Naive B cell (primary cell): ENCODE measurements at regions not wholly inside any gene's neighbourhood (a gene's known extent, or its start where the extent isn't known, plus 50 kb on each side); places are given as distances from the start of the nearest gene placed in this dataset.

Experiments used
- ATAC-seq, 2 donors: fragments of 150-1000 bp; cut with Tn5 transposase; 2 replicates each; pipeline ENCODE4 v1.10.0; 2021; ENCODE audit warnings: low read depth in 2 of 2, mild to moderate bottlenecking in 2 of 2, moderate library complexity in 2 of 2
- DNase-seq: peaks from one replicate; pipeline ENCODE4 v3.0.0; 2022
- H3K27ac Mint-ChIP-seq, 6 donors: one replicate each; pipeline ENCODE4 v1.8.0; 2020 to 2022; ENCODE audit warnings: mild to moderate bottlenecking in 6 of 6, mixed read lengths in 6 of 6, moderate library complexity in 5 of 6, inconsistent platforms in 2 of 6
- H3K27me3 Mint-ChIP-seq, 3 donors: one replicate each; pipeline ENCODE4 v1.8.0; 2021 to 2022; ENCODE audit warnings: mixed read lengths in 3 of 3, mild to moderate bottlenecking in 1 of 3
- H3K36me3 Mint-ChIP-seq, 2 donors: one replicate each; pipeline ENCODE4 v1.8.0; 2020 to 2022; ENCODE audit warnings: mixed read lengths in 2 of 2, inconsistent platforms in 1 of 2, mild to moderate bottlenecking in 1 of 2
- H3K4me1 Mint-ChIP-seq, 3 donors: one replicate each; pipeline ENCODE4 v1.8.0; 2020 to 2022; ENCODE audit warnings: mixed read lengths in 3 of 3, inconsistent platforms in 1 of 3, mild to moderate bottlenecking in 1 of 3, moderate library complexity in 1 of 3
- H3K4me3 Mint-ChIP-seq, 8 donors: one replicate each; pipeline ENCODE4 v1.8.0; 2020 to 2022; ENCODE audit warnings: mild to moderate bottlenecking in 8 of 8, mixed read lengths in 8 of 8, moderate library complexity in 8 of 8, inconsistent platforms in 2 of 8
- H3K9me3 Mint-ChIP-seq, 7 donors: one replicate each; pipeline ENCODE4 v1.8.0; 2020 to 2022; ENCODE audit warnings: mixed read lengths in 7 of 7, mild to moderate bottlenecking in 5 of 7, inconsistent platforms in 2 of 7, moderate library complexity in 1 of 7

DNA sequence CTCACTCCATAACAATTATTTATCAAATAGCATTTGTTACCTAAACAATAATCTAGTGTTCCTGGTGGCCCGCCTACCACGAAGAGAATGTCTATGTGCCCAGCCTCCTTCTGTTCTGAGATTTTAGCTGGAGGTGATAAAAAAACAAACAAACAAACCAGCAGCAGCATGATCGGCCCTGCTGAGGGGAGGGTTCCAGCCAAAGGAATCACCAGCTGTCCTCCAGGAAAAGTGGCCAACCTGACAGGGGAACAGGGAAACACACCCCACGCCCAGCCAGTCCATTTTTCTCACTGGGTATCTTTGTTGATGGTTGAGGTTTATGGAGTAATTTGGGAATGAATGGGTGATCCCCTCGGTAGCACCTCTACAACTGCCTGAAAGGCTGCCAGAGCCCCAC, 203.0 kb upstream of the DYNLRB2 start:
- Mint-ChIP-seq H3K27me3 (peaks cover 15 to 44% (median 23%) of the 10 kb centered on the region in 3 donors), H3K36me3 (no peaks in the 10 kb centered on the region), H3K9me3 (peaks cover 0 to 4% (median 0%) of the 10 kb centered on the region in 7 donors), H3K27ac (no peak overlapping the region), H3K4me1 (no peaks in the 10 kb centered on the region), H3K4me3 (no peak overlapping the region)
- ATAC-seq (no peak), DNase-seq (no peak)

DNA sequence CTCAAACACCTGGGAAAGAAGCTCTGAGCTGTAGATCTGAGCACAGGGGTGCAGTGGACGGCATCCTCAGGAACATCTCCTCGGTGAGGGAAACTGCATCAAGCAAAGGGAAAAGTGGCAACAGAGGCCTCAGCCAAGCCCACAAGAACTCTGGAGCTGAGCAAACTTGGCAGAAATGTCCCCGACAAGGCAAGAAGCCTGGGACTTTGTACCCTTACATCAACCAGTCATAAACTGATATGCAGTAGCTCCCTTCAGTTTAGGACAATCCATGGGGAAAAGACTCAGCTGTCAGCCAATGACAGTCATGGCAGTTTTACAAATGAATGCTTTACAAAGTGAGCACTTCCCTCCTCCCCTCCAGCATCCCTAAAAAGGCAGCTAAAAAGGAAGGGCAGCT, 210.0 kb upstream of the DYNLRB2 start:
- H3K27me3 Mint-ChIP-seq: peaks cover 14 to 22% (median 18%) of the 10 kb centered on the region in 3 donors
- no peak overlapping the region for H3K4me3 Mint-ChIP-seq
- no peaks in the 10 kb centered on the region for H3K36me3 Mint-ChIP-seq
- ATAC-seq: no peak
- peaks cover 0 to 4% (median 0%) of the 10 kb centered on the region in 7 donors for H3K9me3 Mint-ChIP-seq
- no peak for DNase-seq
- no peak overlapping the region for H3K27ac Mint-ChIP-seq
- no peaks in the 10 kb centered on the region for H3K4me1 Mint-ChIP-seq

DNA sequence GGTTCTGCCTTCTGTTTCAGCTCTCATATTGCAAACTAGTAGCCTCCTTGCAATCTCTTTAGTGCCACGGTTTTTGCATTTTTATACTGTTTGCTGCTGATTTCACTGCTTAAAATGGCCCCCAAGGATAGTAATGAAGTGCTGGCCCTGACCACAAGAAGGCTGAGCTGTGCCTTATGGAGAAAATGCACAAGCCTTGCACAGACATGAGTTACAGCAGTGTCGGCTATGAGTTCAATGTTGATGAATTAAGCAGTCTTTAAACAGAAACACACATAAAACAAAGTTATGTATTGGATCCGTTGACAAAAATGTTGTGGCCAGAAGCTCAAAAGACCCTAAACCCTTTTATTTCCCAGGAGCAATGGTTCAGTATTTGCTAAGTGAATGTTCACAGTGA, 210.6 kb upstream of the DYNLRB2 start:
- no peak overlapping the region for H3K4me3 Mint-ChIP-seq
- no peaks in the 10 kb centered on the region for H3K4me1 Mint-ChIP-seq
- no peak for DNase-seq
- ATAC-seq: no peak
- peaks cover 0 to 2% (median 0%) of the 10 kb centered on the region in 7 donors for H3K9me3 Mint-ChIP-seq
- peaks cover 11 to 21% (median 15%) of the 10 kb centered on the region in 3 donors for H3K27me3 Mint-ChIP-seq
- H3K27ac Mint-ChIP-seq: no peak overlapping the region
- H3K36me3 Mint-ChIP-seq: no peaks in the 10 kb centered on the region

DNA sequence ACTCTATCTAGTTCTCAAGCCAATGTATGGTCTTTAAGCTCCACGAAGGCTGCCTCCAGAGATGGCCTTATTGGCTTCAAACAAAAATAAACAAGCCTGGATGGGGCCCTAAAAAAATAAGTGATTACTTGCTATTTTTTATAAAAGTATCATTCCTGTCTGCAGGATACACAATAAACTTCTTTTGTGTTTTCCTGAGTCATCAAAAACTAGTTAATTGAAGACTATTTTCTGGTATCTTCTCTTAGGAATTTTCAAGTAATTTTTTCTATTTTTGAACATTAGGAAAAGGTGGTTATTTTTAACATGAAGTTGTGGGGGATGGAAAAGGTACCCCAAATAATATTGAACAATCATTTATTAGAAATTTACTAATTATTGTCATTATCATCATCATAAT, 213.1 kb upstream of the DYNLRB2 start:
- Mint-ChIP-seq H3K27ac (no peak overlapping the region), H3K9me3 (no peaks in the 10 kb centered on the region), H3K27me3 (peaks cover 3 to 21% (median 17%) of the 10 kb centered on the region in 3 donors), H3K4me3 (no peak overlapping the region), H3K36me3 (no peaks in the 10 kb centered on the region), H3K4me1 (no peaks in the 10 kb centered on the region)
- no peak for ATAC-seq
- no peak for DNase-seq

DNA sequence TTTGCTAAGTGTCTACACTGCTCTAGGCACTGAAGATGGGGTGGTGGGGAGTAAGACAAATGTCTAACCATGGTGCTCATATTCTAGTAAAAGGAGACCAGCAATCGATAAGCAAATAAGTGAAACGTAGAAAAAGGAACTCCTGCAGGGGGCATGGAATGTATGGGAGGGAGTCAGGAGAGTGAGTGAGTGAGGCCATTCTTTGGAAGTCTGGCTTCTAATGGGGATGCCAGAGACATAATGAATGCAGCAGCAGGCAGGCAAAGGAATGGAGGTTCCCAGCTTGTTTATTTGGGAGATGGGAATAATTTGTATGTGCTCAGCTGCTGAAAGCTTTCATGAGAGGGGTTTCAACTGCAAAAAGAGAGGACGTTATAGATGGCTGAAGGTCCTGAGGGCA, 216.4 kb upstream of the DYNLRB2 start:
- Mint-ChIP-seq H3K36me3 (no peaks in the 10 kb centered on the region), H3K27ac (no peak overlapping the region)

DNA sequence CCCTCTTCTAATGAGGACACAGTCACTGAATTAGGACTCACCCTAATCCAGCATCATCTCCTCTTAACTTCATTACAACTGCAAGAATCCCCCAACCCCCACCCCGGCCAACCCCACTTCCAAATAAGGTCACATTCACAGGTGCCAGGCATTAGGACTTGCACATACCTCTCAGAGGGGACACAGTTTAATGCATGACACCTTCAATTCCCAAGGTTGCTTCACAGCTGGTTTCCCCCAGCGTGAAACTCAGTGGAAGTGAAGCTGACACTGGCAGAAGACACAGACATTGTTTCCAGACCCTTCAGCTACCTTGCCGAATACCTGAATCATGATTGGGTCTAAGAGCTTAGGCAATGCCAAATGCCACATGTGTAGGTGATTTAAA, 217.0 kb upstream of the DYNLRB2 start:
- no peak overlapping the region for H3K27ac Mint-ChIP-seq
- no peak for DNase-seq
- no peaks in the 10 kb centered on the region for H3K4me1 Mint-ChIP-seq
- no peak overlapping the region for H3K4me3 Mint-ChIP-seq
- no peak for ATAC-seq
- no peaks in the 10 kb centered on the region for H3K36me3 Mint-ChIP-seq
- H3K27me3 Mint-ChIP-seq: peaks cover 0 to 17% (median 15%) of the 10 kb centered on the region in 3 donors
- peaks cover 0 to 5% (median under 1%) of the 10 kb centered on the region in 7 donors for H3K9me3 Mint-ChIP-seq

More for the DNA sequence above, 216.4 kb upstream of the DYNLRB2 start:
- peaks cover 0 to 18% (median 14%) of the 10 kb centered on the region in 3 donors for H3K27me3 Mint-ChIP-seq
- no peak overlapping the region for H3K4me3 Mint-ChIP-seq
- DNase-seq (no peak), ATAC-seq (no peak)
- peaks cover 0 to 4% (median 0%) of the 10 kb centered on the region in 7 donors for H3K9me3 Mint-ChIP-seq
- no peaks in the 10 kb centered on the region for H3K4me1 Mint-ChIP-seq

DNA sequence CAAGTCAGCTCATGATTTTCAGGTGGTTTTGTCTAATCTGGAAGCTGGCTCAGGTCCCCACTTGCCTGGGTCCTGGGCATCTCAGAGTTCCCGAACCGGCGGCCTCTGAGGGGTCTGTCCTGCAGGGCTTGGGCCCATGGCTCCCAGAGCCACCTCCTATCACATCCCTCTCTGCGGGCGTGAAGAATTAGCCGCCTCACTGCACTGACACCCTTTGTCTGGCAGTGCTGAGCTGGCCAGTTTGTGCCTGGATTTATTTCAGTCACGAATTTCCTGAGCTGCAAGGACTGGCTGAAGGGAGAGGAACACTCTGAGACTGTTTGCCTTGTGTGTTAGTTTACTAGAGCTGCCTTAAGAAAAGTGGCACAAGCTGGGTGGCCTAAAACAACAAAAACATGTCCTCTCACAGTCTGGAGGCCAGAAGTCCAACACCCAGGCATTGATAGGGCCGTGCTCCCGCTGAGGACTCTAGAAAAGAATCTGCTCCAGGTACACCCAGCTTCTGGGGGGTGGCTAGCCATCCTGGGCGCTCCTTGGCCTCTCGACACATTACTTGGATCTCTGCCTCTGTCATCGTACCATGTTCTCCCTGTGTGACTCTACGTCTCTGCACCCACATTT, 217.5 kb upstream of the DYNLRB2 start:
- Mint-ChIP-seq H3K4me3 (no peak overlapping the region), H3K4me1 (no peaks in the 10 kb centered on the region), H3K36me3 (no peaks in the 10 kb centered on the region), H3K27me3 (peaks cover 3 to 17% (median 16%) of the 10 kb centered on the region in 3 donors), H3K9me3 (peaks cover 0 to 6% (median 2%) of the 10 kb centered on the region in 7 donors), H3K27ac (no peak overlapping the region)
- ATAC-seq: no peak
- no peak for DNase-seq

DNA sequence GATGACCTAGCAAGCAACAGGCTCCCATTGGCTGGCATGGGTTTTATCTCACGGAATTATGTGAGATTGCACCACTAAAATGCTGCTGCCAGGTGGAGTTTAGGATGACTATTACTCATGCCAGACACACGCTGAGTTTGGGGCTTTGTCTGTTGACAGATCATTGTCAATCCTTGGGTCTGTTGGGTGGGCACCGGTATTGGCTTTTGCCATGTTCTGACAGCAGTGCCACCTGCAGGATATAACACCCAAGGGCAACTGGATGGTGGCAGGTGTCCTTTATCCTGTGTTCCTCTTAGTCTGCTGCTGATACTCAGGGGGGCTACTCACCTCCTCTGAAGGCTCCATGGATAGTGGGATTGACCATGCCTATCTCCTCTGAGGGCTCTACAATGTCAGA, 221.6 kb upstream of the DYNLRB2 start:
- no peak overlapping the region for H3K4me3 Mint-ChIP-seq
- H3K4me1 Mint-ChIP-seq: no peaks in the 10 kb centered on the region
- no peaks in the 10 kb centered on the region for H3K36me3 Mint-ChIP-seq
- peaks cover 4 to 30% (median 24%) of the 10 kb centered on the region in 3 donors for H3K27me3 Mint-ChIP-seq
- peaks cover 0 to 7% (median 4%) of the 10 kb centered on the region in 7 donors for H3K9me3 Mint-ChIP-seq
- ATAC-seq (no peak), DNase-seq (no peak)
- H3K27ac Mint-ChIP-seq: no peak overlapping the region

DNA sequence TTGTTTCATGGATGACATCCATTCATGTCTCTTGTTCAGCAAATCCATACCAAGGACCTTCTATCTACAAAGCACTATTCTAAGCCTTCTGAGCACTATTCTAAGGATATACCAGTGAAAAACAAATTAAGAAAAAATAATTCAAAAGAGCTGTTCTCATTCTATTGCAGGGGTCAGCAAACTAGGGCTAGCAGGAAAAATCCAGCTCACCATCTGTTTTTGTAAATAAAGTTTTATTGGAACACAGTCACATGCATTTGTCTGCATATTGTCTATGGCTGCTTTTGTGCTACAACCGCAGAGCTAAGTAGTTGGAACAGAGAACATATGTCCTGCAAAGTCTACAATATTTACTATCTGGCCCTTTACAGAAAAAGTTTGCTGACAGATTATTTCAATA, 222.7 kb upstream of the DYNLRB2 start:
- Mint-ChIP-seq H3K4me3 (no peak overlapping the region), H3K9me3 (peaks cover 0 to 7% (median 4%) of the 10 kb centered on the region in 7 donors), H3K4me1 (no peaks in the 10 kb centered on the region), H3K27ac (no peak overlapping the region), H3K27me3 (peaks cover 4 to 24% (median 24%) of the 10 kb centered on the region in 3 donors), H3K36me3 (no peaks in the 10 kb centered on the region)
- DNase-seq (no peak), ATAC-seq (no peak)

DNA sequence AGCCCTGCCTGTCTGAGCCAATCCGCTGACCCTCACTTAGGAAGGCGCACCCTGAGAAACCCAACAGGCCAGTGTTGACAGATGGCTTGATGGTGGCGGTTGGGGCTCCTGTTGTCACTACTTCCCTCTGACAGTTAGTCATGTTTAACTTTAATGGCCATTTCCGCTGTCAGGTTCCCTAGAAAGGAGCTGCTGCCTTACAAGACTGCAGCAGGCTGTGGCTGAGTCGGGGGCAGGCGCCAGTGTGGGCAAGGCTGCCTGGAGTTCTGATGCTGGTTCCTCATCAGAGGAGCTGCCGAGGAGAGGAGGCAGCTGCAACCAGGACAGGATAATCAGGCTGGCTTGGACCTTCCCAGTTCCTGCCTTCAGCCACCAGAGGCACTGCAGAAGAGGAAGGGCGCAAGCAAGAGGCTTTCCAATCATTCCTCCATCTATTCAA, 223.2 kb upstream of the DYNLRB2 start:
- Mint-ChIP-seq H3K4me1 (no peaks in the 10 kb centered on the region), H3K27me3 (peaks cover 4 to 24% (median 24%) of the 10 kb centered on the region in 3 donors), H3K36me3 (no peaks in the 10 kb centered on the region), H3K9me3 (peaks cover 0 to 7% (median 4%) of the 10 kb centered on the region in 7 donors), H3K4me3 (no peak overlapping the region), H3K27ac (no peak overlapping the region)
- no peak for DNase-seq
- no peak for ATAC-seq

DNA sequence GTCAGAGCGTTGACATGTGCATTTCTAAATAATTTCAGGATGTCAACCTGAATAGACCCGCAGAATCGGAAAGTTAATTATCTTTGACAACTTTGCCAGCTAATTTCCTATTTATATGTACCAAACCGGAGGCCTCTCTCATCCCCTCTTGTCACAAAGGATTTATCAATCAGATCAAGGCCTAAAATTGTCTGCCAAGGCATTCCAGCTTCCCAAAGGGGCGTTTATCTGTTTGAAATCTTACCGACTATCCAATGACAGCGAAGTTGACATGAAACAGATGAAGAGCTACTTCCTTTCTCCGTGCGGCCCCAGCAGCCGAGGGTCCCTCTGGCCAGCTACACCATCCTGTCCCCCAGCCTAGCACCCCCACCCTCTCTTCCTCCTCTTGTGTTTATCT, 223.7 kb upstream of the DYNLRB2 start:
- H3K36me3 Mint-ChIP-seq: no peaks in the 10 kb centered on the region
- H3K4me3 Mint-ChIP-seq: no peak overlapping the region
- H3K27ac Mint-ChIP-seq: no peak overlapping the region
- H3K4me1 Mint-ChIP-seq: no peaks in the 10 kb centered on the region
- ATAC-seq: no peak
- peaks cover 4 to 24% (median 24%) of the 10 kb centered on the region in 3 donors for H3K27me3 Mint-ChIP-seq
- H3K9me3 Mint-ChIP-seq: peaks cover 0 to 7% (median 4%) of the 10 kb centered on the region in 7 donors
- DNase-seq: no peak

DNA sequence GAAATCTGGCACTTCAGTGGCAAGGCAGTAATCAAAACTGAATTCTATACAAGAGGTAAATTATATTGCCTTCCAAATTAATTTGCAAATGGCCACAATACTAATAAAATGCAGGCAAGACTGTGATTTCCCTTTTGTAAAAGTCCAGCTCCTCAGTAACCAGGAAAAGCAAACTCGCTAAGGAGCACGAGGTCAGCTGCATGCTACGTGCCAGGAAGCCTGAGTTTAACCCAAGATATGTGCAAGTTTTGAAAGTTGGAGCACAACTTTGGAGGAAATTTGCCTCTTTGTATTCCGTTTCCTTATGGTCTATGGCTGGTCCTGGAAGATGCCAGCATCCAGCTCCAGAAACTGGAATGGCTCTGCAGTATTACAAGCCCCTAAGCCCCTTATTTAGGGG, 226.8 kb upstream of the DYNLRB2 start:
- Mint-ChIP-seq H3K4me1 (no peaks in the 10 kb centered on the region), H3K9me3 (peaks cover 0 to 10% (median 7%) of the 10 kb centered on the region in 7 donors), H3K27ac (no peak overlapping the region), H3K4me3 (no peak overlapping the region), H3K36me3 (peaks cover 0 to 5% of the 10 kb centered on the region in 2 donors), H3K27me3 (peaks cover 4 to 27% (median 26%) of the 10 kb centered on the region in 3 donors)
- ATAC-seq: no peak
- DNase-seq: no peak

DNA sequence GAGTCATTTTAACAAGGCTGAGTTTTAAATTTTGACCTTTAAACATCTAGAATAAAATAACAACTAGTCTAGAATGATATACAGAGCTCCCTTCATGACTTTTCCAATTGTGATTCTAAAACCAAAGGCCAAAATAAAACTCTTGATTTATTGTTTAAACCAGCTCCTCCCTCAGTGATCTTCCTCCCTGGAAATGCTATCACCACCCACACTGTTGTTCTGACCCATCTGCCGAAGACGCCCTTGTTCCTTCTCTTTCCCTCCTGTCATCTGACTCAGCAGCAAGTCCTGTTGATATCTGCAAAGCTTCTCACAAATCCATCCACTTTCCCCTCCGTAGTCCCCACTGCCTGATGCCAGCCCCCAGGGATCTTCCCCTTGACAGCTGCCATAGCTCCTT, 231.6 kb upstream of the DYNLRB2 start:
- Mint-ChIP-seq H3K36me3 (peaks cover 0 to 5% of the 10 kb centered on the region in 2 donors), H3K9me3 (peaks cover 0 to 9% (median 4%) of the 10 kb centered on the region in 7 donors), H3K4me3 (no peak overlapping the region), H3K27ac (no peak overlapping the region), H3K27me3 (peaks cover 6 to 18% (median 12%) of the 10 kb centered on the region in 3 donors), H3K4me1 (no peaks in the 10 kb centered on the region)
- DNase-seq (no peak), ATAC-seq (no peak)

DNA sequence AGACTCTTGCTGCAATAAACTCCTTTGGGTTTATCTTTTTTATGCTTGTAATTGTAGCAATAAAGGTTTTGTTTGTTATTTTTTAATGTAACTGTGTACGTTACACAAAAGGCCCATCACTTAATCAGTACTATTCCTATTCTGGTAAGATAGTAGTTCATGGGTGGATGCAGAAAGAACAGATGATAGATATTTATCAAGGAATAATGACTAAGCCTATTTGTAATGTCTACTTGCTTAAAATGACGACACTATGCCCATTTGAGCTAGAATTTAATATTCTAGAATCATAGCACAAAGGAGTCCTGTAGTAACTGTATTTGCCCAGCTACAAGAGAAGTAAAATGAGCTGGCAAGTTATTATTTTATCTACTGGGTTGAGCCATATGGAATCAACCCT, 235.4 kb upstream of the DYNLRB2 start:
- no peaks in the 10 kb centered on the region for H3K4me1 Mint-ChIP-seq
- no peak overlapping the region for H3K4me3 Mint-ChIP-seq
- no peak overlapping the region for H3K27ac Mint-ChIP-seq
- ATAC-seq (no peak), DNase-seq (no peak)
- H3K27me3 Mint-ChIP-seq: peaks cover 6 to 23% (median 12%) of the 10 kb centered on the region in 3 donors
- peaks cover 0 to 5% of the 10 kb centered on the region in 2 donors for H3K36me3 Mint-ChIP-seq
- H3K9me3 Mint-ChIP-seq: peaks cover 0 to 8% (median 0%) of the 10 kb centered on the region in 7 donors
